GM19467 (cell line): ENCODE measurements at regions not wholly inside any gene's neighbourhood (a gene's known extent, or its start where the extent isn't known, plus 50 kb on each side); places are given as distances from the start of the nearest gene placed in this dataset.
"Not testable (repeated sequence)": the region's sequence is repeated elsewhere in the genome, so short reads cannot be mapped to it uniquely, and the experiment has no call there.

Experiments
- ATAC-seq: cut with Tn5 transposase; IDR thresholded peaks from one replicate; pipeline ENCODE4 v1.9.1; 2021; ENCODE audit warnings: mild to moderate bottlenecking, moderate library complexity; ENCODE audit not compliant: unreplicated experiment

DNA sequence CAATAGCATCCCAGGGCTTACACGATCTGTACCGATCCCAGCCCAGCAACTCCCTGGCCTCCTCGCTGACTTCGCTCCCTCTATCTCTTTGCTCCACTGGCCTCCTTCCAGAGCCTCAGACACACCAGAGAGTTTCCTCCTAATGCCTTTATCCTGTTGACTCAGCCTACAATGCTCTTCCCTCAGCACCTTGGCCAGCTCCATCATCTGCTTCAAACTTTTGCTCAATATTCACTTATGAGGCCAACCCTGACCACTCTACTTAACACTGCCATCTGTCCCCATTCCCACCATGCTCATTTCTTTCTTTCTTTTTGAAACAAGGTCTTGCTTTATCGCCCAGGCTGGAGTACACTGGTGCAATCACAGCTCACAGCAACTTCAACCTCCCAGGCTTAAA is 180.9 kb downstream of the CEP170 start:
- ATAC-seq: not testable (repeated sequence)

DNA sequence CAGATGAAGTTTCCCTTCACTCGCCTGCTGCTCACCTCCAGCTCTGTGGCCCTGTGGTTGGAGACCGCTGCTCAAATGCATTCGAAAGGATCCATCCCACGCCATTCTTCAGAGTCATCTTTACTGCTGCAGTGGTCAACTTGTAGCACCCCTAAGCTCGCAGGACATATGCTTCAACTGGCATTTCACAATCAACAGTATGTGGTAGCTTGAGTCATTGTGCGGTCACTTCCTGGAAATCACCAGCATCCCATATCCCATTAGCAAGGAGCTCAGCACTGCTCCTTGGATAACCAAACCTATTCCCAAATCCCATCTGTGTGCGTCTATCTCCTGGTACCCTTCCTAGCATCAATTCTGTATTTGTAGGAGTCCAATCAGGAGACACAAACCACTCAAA is 188.0 kb downstream of the CEP170 start:
- not testable (repeated sequence) for ATAC-seq

DNA sequence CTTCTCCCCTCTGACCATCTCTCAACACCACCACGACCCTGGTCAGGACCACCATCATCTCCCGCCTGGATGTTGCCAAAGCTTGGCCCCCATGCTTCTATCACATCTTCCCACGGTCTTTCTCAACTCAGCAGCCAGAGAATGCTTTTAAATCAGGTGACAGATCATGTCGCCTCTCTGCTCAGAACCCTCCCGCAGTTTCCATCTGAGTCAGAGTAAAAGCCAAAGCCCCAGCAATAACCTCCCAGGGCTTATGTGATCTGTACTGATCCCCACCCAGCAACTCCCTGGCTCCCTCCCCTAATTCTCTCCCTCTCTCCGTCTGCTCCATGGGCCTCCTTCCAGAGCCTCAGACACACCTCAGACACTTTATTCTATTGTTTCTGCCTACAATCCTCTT is 193.1 kb downstream of the CEP170 start:
- not testable (repeated sequence) for ATAC-seq

DNA sequence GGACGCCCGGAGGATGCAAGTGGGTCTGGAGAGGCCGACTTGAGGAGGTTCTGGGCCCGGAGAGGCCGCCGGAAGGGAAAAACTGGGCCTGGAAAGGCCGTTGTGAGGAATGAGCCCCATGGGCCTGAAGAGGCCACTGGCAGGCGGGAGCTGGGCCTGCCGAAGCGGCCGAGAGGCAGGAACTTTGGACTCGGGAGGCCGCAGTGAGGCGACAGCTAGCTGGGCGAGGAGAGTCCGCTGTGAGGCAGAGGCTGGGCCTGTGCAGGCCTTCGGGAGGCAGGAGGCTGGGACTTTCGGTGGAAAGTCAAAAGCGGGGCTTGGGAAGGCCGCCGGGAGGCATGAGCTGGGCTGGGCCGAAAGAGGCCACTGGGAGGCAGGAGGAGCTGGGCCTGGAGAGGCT is 199.6 kb downstream of the CEP170 start:
- not testable (repeated sequence) for ATAC-seq

DNA sequence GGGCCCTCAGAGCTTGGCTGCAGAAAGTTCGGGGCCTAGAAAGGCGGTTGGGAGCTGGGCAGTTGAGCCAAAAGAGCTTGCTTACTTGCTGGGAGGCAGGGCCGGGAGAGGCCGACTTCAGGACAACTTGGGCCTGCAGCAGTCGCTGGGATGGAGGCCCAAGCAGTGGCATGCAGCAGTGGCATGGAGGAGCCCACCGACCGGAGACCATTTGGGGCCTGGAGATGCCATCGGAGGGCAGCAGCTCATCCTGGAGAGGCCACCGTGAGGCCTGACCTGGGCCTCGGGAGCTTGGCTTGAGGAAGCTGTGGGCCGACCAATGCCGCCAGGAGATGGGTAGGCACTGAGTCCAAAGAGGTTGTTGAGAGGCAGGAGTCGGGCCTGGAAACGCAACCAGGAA is 200.0 kb downstream of the CEP170 start:
- ATAC-seq: not testable (repeated sequence)

DNA sequence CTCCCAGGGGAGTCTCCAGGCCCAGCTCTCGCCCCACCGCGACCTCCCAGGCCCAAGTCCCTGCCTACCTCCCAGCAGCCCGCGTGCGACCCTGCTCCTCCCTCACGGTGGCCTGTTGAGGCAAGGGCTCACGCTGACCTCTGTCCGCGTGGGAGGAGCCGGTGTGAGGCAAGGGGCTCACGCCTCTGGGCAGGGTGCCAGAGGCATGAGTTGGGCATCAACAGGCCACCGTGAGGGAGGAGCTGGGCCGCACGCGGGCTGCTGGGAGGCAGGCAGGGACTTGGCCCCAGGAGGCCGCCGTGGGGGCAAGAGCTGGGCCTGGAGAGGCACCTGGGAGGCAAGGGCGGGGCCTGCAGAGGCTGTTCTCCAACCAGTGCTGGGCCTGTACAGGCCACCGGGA is 200.4 kb downstream of the CEP170 start:
- ATAC-seq: not testable (repeated sequence)

DNA sequence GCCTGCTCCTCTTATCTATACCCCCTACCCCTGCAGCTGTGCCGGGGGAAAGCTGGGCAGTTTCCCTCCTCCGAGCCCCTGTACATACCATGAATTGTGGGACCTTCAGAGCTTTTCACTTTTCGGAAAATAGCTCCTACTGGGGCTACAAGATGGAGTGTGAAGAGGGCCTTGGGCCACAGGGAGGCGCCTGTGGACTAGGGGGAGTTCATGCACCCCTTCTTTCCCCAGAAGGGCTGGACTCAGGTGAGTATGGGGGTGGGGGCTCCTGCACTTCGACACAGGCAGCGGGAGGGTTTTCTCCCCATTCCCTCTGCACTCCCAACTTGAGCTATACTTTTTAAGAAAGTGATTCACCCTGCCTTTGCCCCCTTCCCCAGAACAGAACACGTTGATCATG is 202.0 kb downstream of the CEP170 start:
- not testable (repeated sequence) for ATAC-seq

DNA sequence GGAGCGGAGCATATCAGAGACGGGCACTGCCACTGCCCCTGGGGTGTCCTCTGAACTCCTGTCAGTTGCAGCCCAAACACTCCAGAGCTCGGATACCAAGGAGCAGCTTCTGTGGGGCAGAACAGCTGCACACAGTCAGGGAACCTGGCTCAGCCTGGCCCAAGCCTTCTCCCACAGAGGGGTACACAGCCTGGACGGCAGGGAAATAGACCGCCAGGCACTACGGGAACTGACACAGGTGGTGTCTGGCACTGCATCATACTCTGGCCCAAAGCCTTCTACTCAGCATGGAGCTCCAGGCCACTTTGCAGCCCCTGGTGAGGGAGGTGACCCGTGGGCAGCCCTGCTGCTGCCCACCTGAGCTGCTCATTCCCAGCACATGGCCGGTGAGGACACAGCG is 204.5 kb downstream of the CEP170 start:
- not testable (repeated sequence) for ATAC-seq

DNA sequence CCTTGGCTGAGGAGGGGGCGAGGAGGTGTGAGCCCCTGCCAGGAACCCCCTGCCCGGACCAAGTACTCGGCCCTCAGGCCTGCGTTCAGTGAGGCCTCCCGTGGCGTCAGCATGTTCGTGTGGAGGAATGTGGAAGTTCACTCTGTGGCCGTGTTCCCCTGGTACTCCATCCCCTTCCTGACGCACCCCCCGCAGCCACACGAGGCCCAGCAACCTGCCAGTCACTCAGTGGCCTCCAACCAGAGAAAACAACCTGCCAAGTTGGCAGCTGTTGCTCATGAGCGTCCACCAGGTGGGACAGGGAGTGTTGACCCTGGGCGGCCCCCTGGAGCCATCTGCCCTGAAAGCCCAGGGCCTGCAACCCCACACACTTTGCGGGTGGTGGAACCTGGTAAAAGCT is 205.4 kb downstream of the CEP170 start:
- not testable (repeated sequence) for ATAC-seq

DNA sequence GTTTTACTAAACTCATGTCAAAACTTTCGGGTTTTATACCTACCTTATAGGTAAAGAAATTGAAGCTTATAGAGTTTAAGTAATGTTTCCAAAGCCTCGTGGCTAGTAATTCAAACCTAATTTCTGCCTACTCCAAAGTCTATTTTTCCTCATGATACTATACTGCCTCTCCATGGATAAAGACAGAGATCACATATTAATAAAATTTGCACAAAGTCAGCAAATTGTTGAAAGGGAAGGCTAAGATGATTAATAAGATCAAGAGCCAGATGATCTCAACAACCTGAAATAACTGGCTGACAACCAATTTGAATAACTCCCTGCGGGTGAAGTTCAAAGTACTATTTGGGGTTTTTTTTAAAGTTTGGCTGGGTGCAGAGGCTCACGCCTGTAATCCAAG is 233.7 kb downstream of the CEP170 start:
- not testable (repeated sequence) for ATAC-seq

DNA sequence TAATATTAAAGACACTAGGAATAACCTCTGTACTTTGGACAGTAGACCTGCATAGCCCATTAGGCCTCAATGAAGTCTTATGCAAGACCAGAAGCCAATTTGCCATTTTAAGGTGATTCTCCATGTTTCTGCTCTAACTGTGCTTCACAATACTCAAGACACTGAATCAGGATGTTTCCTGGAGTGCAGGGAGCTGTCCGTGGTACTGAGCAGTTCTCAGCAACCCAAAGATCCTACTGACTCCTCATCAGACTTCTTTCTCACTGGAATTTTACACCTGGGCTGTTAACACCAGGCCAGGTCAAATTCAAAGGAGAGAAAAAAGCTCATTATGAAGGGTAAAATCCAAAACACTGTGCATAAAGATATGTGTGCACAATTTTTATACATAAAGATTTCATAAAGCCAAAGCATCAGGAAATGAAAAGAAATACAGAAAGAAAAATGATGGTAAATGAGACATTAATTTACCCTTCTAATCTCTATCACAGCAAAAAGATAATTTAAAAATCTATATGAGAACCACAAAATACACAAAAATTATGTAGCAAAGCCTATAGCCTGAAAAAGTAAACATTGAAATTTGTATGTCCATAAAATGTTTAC is 235.9 kb downstream of the CEP170 start:
- not testable (repeated sequence) for ATAC-seq

DNA sequence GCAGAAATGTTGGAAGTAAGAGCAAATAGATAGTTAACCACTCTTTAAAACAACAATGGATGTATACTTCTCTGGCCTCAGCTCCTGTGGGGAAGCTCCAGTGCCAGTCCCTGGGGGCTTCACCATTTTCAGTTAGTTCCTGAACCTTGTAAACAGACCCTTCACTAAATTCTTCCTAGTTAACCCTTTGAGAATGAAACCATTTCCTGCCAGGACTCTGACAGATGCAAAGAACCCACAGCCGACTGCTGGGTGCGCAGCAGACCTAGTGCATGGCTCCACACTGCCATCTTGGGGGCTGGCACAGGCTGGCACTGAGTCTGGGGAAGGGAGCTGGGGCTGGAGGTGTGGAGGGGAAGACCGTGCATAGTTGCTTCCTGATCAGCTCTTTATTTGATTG is 244.4 kb downstream of the CEP170 start:
- not testable (repeated sequence) for ATAC-seq

DNA sequence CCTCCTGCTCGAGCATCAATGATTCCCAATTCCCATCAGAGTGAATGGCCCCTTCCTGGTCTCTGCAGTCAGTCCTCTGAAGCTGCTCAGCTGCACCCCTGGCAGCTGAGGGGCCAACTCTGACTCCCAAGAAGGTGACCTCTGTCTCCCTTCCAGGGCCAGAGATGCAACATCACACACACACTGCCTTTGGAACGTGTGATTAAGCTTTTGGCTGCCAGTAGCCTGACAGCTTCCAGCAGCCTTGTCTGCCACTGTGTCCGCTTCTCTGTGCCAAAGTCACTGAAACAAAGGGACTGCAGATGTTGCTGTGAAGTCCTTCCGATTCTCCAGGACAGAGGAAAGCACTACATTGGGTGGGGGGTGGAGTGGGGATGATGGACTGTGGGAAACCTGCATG is 254.1 kb downstream of the CEP170 start:
- ATAC-seq: not testable (repeated sequence)

DNA sequence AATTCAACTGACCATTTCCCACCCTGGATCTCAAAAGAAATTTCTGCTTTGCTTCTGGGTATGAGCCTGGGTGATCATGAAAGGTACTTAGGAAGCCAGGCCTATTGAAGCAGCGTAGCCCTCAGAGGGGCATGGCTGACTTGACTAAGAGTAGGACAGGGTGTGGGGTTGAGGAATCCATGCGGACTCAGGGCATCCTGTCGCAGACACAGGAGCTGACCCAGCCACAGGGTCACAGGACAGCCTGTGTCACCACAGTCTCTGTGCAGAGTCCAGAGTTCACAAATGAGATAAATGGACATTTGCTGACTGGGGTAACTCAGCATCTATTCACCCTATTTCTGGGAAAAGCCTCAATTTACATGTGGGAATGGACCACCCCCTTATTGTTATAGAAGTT is 262.3 kb downstream of the CEP170 start:
- not testable (repeated sequence) for ATAC-seq

DNA sequence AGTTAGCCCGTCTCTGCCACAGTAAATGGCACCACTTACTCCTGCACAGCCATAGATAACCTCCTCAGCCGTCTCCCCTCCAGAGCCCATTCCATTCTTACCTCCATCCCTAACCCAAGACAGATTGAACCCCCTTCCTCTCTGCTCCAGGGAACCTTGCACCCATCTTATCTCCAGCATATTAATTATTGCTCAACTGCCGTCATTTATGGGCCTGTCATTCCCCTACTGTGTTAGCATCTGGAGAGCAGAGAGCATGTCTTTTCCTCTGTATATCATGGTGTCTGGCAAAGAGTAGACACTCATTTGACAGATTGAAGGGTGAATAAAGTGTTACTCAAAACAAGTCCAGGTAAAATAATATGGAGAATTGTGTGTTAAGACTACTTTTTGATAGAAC is 270.0 kb downstream of the CEP170 start:
- not testable (repeated sequence) for ATAC-seq

DNA sequence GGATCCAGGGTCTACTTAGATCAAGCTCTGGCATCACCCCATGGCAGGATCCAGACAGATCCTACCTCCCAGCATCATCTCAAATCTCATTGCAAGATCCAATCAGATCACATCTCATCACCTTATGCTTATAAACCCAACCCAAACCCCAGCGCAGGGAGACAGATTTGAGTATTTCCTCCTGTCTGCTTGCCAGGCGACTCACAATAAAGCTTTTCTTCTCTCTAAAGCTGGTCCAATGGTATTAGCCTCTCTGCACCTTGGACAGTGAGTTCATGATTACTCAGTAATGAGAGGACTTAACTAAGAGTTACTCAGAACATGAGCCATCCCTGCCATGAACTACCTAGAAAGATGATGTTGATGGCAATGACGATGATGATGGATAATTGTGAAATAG is 281.7 kb downstream of the CEP170 start:
- not testable (repeated sequence) for ATAC-seq

DNA sequence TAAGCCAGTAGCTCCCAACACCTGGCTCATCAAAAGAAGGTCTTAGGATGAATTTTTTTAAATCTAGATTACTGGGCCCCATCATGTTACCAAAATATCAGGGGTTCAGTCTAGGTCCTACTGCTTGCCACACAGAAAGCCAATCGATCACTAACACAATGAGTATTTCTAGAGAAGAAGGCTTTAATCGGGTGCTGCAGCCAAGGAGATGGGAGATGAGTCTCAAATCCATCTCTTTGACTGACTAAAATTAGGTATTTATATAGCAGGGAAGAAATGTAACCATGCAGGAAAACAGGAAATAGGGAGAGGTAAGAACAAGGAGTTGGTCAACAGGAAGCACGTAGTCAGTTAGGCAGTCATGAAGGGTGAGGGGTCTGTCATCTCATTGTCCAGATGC is 288.2 kb downstream of the CEP170 start:
- no peak for ATAC-seq

DNA sequence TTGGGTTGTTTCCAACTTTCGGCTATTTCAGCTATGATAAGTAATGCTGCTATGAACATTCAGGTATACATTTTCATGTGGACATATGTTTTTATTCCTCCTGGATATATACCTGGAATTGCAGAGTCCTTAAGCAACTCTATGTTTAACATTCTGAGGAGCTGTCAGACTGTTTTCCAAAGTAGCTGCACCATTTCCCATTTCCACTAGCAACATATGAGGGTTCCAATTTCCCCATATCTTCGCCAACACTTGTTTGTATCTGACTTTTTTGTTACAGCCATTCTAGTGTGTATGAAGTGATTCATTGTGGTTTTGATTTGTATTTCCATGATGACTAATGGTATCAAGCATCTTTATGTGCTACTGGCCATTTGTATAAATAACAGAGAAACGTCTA is 295.7 kb downstream of the CEP170 start:
- ATAC-seq: not testable (repeated sequence)

DNA sequence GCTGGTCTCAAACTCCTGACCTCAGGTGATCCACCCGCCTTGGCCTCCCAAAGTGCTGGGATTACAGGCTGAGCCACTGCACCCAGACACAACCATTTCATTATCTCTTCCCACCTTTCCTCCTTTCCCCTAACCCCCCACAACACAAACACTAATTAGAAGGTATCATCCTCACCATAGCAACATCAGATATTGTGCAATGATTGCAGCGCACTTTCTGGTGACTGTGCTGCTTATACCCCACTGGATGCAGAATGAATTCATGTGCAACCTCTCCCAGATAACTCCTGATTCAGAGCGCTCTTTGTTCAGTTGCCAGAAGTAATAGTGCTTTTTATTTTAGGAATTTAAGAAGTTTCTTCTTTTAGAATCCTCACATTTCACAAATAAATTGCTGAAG is 300.1 kb downstream of the CEP170 start:
- ATAC-seq: not testable (repeated sequence)

DNA sequence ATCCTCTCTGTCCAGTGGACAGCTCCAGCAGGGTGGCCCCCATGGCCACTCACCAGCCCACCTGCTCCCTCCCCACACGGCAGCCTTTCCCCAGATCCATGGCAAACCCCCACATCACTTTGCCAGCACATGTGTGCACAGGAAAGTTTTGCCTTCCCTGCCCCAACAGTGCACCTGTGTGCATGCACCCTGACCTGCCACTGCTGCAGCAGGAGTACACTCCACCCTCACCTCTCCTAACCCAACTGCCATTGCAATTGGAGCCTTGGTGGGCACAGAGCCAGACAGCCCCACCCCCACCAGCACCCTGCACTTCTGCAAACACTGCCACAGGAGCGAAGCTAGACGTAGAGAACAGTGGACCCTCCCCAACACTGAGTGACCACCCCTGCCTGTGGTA is 308.9 kb downstream of the CEP170 start:
- ATAC-seq: no peak

DNA sequence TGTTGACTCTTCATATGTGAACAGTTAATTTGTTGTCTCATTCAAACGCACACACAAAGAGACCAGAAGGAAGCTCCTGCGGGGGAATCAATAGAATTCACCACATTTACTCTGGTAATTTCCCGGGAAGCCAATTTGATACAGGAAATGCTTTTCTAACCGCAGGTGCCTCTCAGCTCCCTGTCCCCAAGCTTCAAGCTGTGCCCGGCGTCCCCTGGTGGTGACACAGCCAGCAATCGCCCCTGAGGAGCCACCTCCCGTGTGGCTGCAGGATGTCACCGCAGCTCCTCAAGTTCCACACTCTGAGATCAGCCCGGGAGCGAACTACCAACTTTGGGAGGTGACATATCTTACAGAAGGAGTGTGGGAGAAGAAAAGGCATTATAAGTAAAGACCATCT is 318.4 kb downstream of the CEP170 start:
- ATAC-seq: not testable (repeated sequence)

DNA sequence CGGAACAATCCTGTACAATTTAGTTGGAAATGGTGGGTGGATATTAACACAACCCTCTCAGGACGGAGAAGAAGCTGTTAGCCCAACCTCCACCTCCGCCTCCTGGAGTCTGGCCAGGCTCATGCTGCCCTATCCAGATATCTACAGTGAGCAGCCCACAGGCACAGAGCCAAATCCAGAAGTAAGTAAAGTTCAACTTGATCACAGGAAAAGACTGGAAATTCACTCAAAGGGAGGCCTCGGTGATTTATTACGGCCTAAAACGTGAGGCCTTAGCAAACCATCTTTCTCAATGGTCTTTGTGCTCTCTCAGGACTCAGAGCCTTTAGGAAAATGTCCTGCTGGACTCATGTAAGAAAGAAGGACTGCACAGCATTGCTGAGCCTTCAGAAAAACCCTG is 330.4 kb downstream of the CEP170 start:
- not testable (repeated sequence) for ATAC-seq

DNA sequence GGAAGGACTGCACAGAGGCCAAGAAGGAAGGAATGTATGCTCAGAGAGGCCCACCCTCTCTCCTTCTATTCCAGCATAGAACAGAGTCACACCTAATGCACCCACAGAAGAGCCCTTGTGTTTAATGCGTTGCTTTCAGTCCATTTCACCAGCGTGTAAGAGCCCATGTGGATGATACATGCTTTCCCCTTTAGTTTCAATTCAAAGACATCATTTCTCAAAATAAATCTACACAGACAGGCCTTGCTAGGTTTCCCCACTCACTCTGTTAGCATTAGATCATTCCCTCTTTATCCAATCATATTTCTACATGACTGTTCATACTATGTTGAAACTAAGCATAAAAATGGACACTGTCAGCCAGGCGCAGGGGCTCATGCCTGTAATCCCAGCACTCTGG is 331.5 kb downstream of the CEP170 start:
- ATAC-seq: not testable (repeated sequence)
